ENCODE measurements at regions not wholly inside any gene's neighbourhood (a gene's known extent, or its start where the extent isn't known, plus 50 kb on each side); places are given as distances from the start of the nearest gene placed in this dataset.

DNA sequence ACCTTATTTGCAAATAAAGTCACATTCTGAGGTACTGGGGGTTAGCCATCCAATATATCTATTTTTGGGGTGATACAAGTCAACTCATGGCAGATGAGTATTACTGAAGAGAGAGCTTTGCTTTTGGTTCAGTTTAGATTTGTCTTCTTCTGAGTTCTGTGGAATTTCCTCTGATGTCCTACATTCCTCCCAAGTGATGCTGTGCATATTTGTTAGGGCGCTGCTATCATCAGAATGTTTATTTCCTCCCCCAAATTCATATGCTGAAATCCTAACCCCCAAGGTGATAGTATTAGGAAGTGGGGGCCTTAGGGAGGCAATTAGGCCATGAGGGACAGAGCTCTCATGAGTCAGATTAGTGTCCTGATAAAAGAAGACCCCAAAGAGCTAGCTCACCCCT is 96.2 kb upstream of the WLS start:
- Histone ChIP-seq H3K27me3 (ENCODE audit: low read depth) (no peaks in the 10 kb centered on the region), H3K4me3 (no peak overlapping the region), H3K36me3 (no peaks in the 10 kb centered on the region), H3K4me1 (peaks cover 13% of the 10 kb centered on the region), H3K27ac (replicated peaks) (no peak overlapping the region), H3K9me3 (replicated peaks) (no peaks in the 10 kb centered on the region)
- intact Hi-C loops (cut with micrococcal nuclease): loop anchor here (10.0 kb wide), 1 partner anchor 204 kb away; no protein-coding TSS in a partner anchor
- TF ChIP-seq, protein P1, sequence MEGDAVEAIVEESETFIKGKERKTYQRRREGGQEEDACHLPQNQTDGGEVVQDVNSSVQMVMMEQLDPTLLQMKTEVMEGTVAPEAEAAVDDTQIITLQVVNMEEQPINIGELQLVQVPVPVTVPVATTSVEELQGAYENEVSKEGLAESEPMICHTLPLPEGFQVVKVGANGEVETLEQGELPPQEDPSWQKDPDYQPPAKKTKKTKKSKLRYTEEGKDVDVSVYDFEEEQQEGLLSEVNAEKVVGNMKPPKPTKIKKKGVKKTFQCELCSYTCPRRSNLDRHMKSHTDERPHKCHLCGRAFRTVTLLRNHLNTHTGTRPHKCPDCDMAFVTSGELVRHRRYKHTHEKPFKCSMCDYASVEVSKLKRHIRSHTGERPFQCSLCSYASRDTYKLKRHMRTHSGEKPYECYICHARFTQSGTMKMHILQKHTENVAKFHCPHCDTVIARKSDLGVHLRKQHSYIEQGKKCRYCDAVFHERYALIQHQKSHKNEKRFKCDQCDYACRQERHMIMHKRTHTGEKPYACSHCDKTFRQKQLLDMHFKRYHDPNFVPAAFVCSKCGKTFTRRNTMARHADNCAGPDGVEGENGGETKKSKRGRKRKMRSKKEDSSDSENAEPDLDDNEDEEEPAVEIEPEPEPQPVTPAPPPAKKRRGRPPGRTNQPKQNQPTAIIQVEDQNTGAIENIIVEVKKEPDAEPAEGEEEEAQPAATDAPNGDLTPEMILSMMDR (IDR thresholded peaks at IDR 0.05; ENCODE audit: borderline replicate concordance): no peak
- no peak for DNase-seq

DNA sequence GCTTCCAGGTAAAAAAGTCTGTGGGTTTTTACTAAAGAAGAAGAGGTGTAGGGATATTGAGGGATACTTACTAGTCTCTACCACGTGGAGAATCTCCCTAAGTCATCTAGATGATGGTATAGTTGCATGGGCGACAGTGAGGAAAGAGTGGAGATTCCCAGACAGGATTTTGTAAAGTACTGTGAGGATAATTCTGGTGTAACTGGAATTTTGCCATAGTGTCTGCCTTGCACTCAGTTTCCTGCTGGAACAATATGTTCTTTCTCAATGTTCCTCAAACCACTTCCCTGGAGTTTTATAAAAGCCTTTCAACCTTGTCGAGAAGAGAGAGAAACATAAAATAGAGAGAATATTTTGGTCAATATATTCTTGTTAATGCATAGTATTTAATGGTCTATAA is 95.1 kb upstream of the WLS start:
- Histone ChIP-seq H3K27ac (replicated peaks) (no peak overlapping the region), H3K4me1 (peaks cover 13% of the 10 kb centered on the region), H3K36me3 (no peaks in the 10 kb centered on the region), H3K27me3 (ENCODE audit: low read depth) (no peaks in the 10 kb centered on the region), H3K9me3 (replicated peaks) (no peaks in the 10 kb centered on the region), H3K4me3 (no peak overlapping the region)
- intact Hi-C loops (cut with micrococcal nuclease): loop anchor here (10.0 kb wide), 1 partner anchor 203 kb away; no protein-coding TSS in a partner anchor
- TF ChIP-seq, protein P1 (IDR thresholded peaks at IDR 0.05; ENCODE audit: borderline replicate concordance): no peak
- DNase-seq: no peak

DNA sequence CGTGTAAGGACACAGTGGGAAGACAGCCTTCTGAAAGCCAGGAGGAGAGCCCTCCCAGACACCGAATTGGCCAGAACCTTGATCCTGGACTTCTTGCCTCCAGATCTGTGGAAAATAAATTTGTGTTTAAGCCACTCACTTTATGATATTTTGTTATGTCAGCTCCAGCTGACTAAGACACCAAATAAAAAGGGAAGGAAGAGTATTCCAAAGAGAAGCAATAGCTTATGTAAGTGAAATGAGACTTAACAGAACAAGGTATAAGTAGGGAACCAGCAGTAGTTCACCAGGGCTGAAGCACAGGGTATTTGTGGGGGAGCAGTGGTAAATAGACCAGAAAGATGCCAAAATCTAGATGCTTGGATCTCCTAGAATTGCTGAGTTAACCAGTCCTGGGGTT is 94.2 kb upstream of the WLS start:
- Histone ChIP-seq H3K9me3 (replicated peaks) (no peaks in the 10 kb centered on the region), H3K27me3 (ENCODE audit: low read depth) (no peaks in the 10 kb centered on the region), H3K27ac (replicated peaks) (no peak overlapping the region), H3K4me1 (peaks cover 13% of the 10 kb centered on the region), H3K4me3 (no peak overlapping the region), H3K36me3 (no peaks in the 10 kb centered on the region)
- intact Hi-C loops (cut with micrococcal nuclease): loop anchor here (10.0 kb wide), 1 partner anchor 202 kb away; no protein-coding TSS in a partner anchor
- TF ChIP-seq, protein P1 (IDR thresholded peaks at IDR 0.05; ENCODE audit: borderline replicate concordance): no peak
- DNase-seq: no peak

DNA sequence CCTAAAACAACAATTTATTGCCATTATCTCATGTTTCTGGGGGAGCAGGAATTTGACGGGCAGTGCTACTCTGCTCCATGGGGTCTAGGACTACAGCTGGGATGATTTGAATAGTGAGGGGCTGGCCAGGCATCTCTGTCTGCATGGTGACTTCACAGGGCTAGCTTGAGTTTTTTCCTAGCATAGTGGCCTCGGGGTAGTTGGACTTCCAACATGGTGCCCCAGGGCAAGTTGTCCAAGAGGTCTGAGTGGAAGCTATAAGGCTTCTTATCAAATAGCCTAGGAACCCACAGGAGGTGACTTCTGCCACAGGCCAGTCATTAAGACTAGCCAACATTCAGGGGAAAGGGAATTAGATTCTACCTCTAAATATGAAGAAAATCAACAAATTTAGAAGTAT is 92.0 kb upstream of the WLS start:
- no peak for DNase-seq
- intact Hi-C loops (cut with micrococcal nuclease): loop anchor here (10.0 kb wide), 1 partner anchor 200 kb away; no protein-coding TSS in a partner anchor

DNA sequence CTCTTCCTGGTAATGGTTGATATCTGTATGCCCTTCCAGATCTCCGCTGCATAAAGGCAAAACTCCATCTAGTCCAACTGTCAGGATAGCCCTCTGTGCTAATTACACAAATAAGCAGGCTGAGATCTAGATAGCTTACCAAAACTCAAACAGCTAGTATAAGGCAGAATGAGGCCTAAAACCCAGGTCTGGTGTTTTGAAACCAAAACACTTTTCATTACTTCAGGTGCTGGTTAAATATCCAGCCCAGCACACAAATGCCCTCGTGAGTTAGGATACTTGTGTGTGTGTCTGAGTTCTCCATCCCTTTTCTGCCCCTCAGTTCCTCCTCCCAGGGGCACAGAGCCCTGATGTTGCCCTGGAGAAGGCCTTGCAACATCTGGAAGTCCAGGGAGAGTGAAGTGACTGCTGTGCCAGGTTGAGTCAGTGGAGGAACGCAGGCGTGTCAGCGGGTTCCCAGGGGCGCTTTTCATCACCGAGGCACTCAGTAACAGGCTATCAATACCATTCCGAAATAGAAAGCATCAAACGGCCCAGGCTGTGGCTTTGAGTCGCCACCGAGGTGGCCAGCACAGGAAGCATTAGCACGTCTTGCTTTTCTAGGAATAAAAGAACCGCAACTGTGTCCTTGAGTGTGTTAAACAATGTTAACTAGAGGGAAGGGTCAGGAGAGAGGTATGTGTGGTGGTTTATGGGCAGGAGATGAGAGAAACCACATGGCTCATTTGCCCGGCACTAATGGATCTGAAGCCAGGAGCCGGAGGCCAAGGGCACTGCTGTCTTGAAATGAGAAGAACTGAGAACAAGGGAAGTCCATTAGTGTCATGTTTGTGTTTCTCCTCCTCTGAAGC is 90.7 kb upstream of the WLS start:
- intact Hi-C loops (cut with micrococcal nuclease): loop anchor here (10.0 kb wide), 1 partner anchor 198 kb away; no protein-coding TSS in a partner anchor
- DNase-seq: no peak
- H3K4me3 ChIP-seq: no peak overlapping the region

More for the DNA sequence above, 92.0 kb upstream of the WLS start:
- Histone ChIP-seq H3K9me3 (replicated peaks) (no peaks in the 10 kb centered on the region), H3K4me3 (no peak overlapping the region), H3K27ac (replicated peaks) (no peak overlapping the region), H3K4me1 (peaks cover 7% of the 10 kb centered on the region), H3K27me3 (ENCODE audit: low read depth) (no peaks in the 10 kb centered on the region), H3K36me3 (no peaks in the 10 kb centered on the region)
- TF ChIP-seq, protein P1 (IDR thresholded peaks at IDR 0.05; ENCODE audit: borderline replicate concordance): no peak

More for the DNA sequence above, 90.7 kb upstream of the WLS start:
- no peaks in the 10 kb centered on the region for H3K36me3 ChIP-seq
- H3K27ac ChIP-seq (replicated peaks): no peak overlapping the region
- TF ChIP-seq, protein P1 (IDR thresholded peaks at IDR 0.05; ENCODE audit: borderline replicate concordance): no peak
- H3K27me3 ChIP-seq (ENCODE audit: low read depth): no peaks in the 10 kb centered on the region
- H3K9me3 ChIP-seq (replicated peaks): no peaks in the 10 kb centered on the region
- peaks cover 7% of the 10 kb centered on the region for H3K4me1 ChIP-seq

Data from left ventricle myocardium inferior (tissue), 1 donor.